Naive thymus-derived CD4-positive, alpha-beta T cell (primary cell): ENCODE measurements at regions not wholly inside any gene's neighbourhood (a gene's known extent, or its start where the extent isn't known, plus 50 kb on each side); places are given as distances from the start of the nearest gene placed in this dataset.

ENCODE experiments used
- ATAC-seq: fragments of 150-1000 bp; cut with Tn5 transposase; 2 replicates; pipeline ENCODE4 v1.10.0; 2021; ENCODE audit warnings: mild to moderate bottlenecking, moderate library complexity
- CTCF ChIA-PET: fragments of 350-600 bp; sonication (Branson Sonifier 250); formaldehyde crosslinking; loops from one replicate; lab custom pipeline; 2021; ENCODE audit warnings: antibody characterized with exemption; lab: Charles Lee
- POLR2A ChIA-PET: fragments of 350-600 bp; sonication (Branson Sonifier 250); formaldehyde crosslinking; loops from one replicate; lab custom pipeline; 2021; ENCODE audit warnings: antibody characterized with exemption, inconsistent platforms; lab: Charles Lee
- DNase-seq, 9 donors: peaks; one replicate each; pipeline versions ENCODE4 v3.0.0 to v3.0.0-alpha.2; 2020 to 2022; ENCODE audit warnings: mixed read lengths in 1 of 9
- H3K27ac ChIP-seq: one replicate; pipeline ENCODE4 v1.7.0; 2013; ENCODE audit warnings: mild to moderate bottlenecking, low read depth, low read length, moderate library complexity
- H3K27me3 ChIP-seq, 2 donors: one replicate each; pipeline ENCODE4 v1.7.0; 2013; ENCODE audit warnings: low read length in 2 of 2, mild to moderate bottlenecking in 2 of 2, moderate library complexity in 2 of 2; ENCODE audit not compliant: control insufficient read depth in 2 of 2, insufficient read depth in 2 of 2
- H3K36me3 ChIP-seq, 3 experiments: 1 replicate in 2 of 3; 2 replicates in 1 of 3; pipeline ENCODE4 v1.7.0; 2013; ENCODE audit warnings: low read length in 3 of 3, mild to moderate bottlenecking in 3 of 3, moderate library complexity in 1 of 3; ENCODE audit not compliant: insufficient read depth in 3 of 3, control insufficient read depth in 2 of 3
- H3K4me1 ChIP-seq, 2 donors: one replicate each; pipeline ENCODE4 v1.7.0; 2013; ENCODE audit warnings: low read length in 2 of 2, mild to moderate bottlenecking in 2 of 2, moderate library complexity in 1 of 2; ENCODE audit not compliant: control insufficient read depth in 2 of 2, insufficient read depth in 2 of 2
- H3K4me3 ChIP-seq: 2 replicates; pipeline ENCODE4 v1.7.0; 2013; ENCODE audit warnings: mild to moderate bottlenecking, low read length
- H3K9me3 ChIP-seq, 3 experiments: 1 replicate in 2 of 3; 2 replicates in 1 of 3; pipeline ENCODE4 v1.7.0; 2013; ENCODE audit warnings: low read length in 3 of 3; ENCODE audit not compliant: control insufficient read depth in 2 of 3
- H3K27ac Mint-ChIP-seq, 9 donors: one replicate each; pipeline ENCODE4 v1.8.0; 2020 to 2022; ENCODE audit warnings: mixed read lengths in 9 of 9, mild to moderate bottlenecking in 8 of 9, moderate library complexity in 5 of 9, inconsistent platforms in 2 of 9
- H3K27me3 Mint-ChIP-seq, 5 donors: one replicate each; pipeline ENCODE4 v1.8.0; 2021 to 2022; ENCODE audit warnings: mixed read lengths in 5 of 5, mild to moderate bottlenecking in 1 of 5
- H3K36me3 Mint-ChIP-seq, 5 donors: one replicate each; pipeline ENCODE4 v1.8.0; 2020 to 2022; ENCODE audit warnings: mixed read lengths in 5 of 5, mild to moderate bottlenecking in 3 of 5, inconsistent platforms in 1 of 5
- H3K4me1 Mint-ChIP-seq, 7 donors: one replicate each; pipeline ENCODE4 v1.8.0; 2020 to 2022; ENCODE audit warnings: mixed read lengths in 7 of 7, mild to moderate bottlenecking in 3 of 7, inconsistent platforms in 1 of 7
- H3K4me3 Mint-ChIP-seq, 10 donors: one replicate each; pipeline ENCODE4 v1.8.0; 2020 to 2022; ENCODE audit warnings: mild to moderate bottlenecking in 10 of 10, mixed read lengths in 10 of 10, moderate library complexity in 6 of 10, inconsistent platforms in 2 of 10
- H3K9me3 Mint-ChIP-seq, 11 donors: one replicate each; pipeline ENCODE4 v1.8.0; 2020 to 2022; ENCODE audit warnings: mixed read lengths in 11 of 11, mild to moderate bottlenecking in 4 of 11, inconsistent platforms in 1 of 11, moderate library complexity in 1 of 11
- intact Hi-C, 2 donors: fragments of 100-400 bp; cut with micrococcal nuclease; formaldehyde crosslinking; loops; one replicate each; pipeline ENCODE4 v1.15.1; 2023

- no peaks in the 10 kb centered on the region for H3K27me3 ChIP-seq
- no peaks in the 10 kb centered on the region for H3K4me1 ChIP-seq
- intact Hi-C loops: no loop called here
- DNase-seq (no peak), ATAC-seq (no peak)
- no peak overlapping the region for H3K4me3 ChIP-seq
- H3K27me3 Mint-ChIP-seq: peaks cover 0 to 21% (median 0%) of the 10 kb centered on the region in 5 donors
- H3K36me3 ChIP-seq: no peaks in the 10 kb centered on the region
- no peaks in the 10 kb centered on the region for H3K4me1 Mint-ChIP-seq
- no peak overlapping the region for H3K27ac Mint-ChIP-seq
- no peaks in the 10 kb centered on the region for H3K36me3 Mint-ChIP-seq
- H3K9me3 Mint-ChIP-seq: peaks cover 0 to 2% (median 0%) of the 10 kb centered on the region in 11 donors
- ChIA-PET POLR2A (no interaction called here), CTCF (no interaction called here)
- H3K27ac ChIP-seq: no peak overlapping the region
- no peak overlapping the region for H3K4me3 Mint-ChIP-seq
- no peaks in the 10 kb centered on the region for H3K9me3 ChIP-seq
Observed at GRCh38 chr2:146994246-146994645, 850.6 kb upstream of the ACVR2A start.

- ChIA-PET POLR2A (no interaction called here), CTCF (no interaction called here)
- Histone ChIP-seq H3K27me3 (no peaks in the 10 kb centered on the region), H3K27ac (no peak overlapping the region), H3K4me1 (no peaks in the 10 kb centered on the region), H3K36me3 (no peaks in the 10 kb centered on the region), H3K9me3 (no peaks in the 10 kb centered on the region), H3K4me3 (no peak overlapping the region)
- ATAC-seq (no peak), DNase-seq (no peak)
- Mint-ChIP-seq H3K36me3 (no peaks in the 10 kb centered on the region), H3K27me3 (peaks cover 0 to 25% (median 0%) of the 10 kb centered on the region in 5 donors), H3K4me1 (peaks cover 0 to 2% (median 0%) of the 10 kb centered on the region in 7 donors), H3K27ac (no peak overlapping the region), H3K9me3 (peaks cover 0 to 1% (median 0%) of the 10 kb centered on the region in 11 donors), H3K4me3 (no peak overlapping the region)
- intact Hi-C loops: no loop called here
Observed at GRCh38 chr2:146992466-146992865, 852.4 kb upstream of the ACVR2A start.

GRCh38 chr2:146992057-146992456 lies 852.8 kb upstream of the ACVR2A start:
- no peaks in the 10 kb centered on the region for H3K4me1 ChIP-seq
- Mint-ChIP-seq H3K4me3 (no peak overlapping the region), H3K9me3 (peaks cover 0 to 1% (median 0%) of the 10 kb centered on the region in 11 donors), H3K27me3 (peaks cover 0 to 28% (median 3%) of the 10 kb centered on the region in 5 donors), H3K4me1 (peaks cover 0 to 2% (median 0%) of the 10 kb centered on the region in 7 donors), H3K27ac (no peak overlapping the region), H3K36me3 (no peaks in the 10 kb centered on the region)
- CTCF ChIA-PET: no interaction called here
- DNase-seq: no peak
- H3K27ac ChIP-seq: no peak overlapping the region
- no peaks in the 10 kb centered on the region for H3K27me3 ChIP-seq
- no peaks in the 10 kb centered on the region for H3K36me3 ChIP-seq
- no peak overlapping the region for H3K4me3 ChIP-seq
- no peak for ATAC-seq
- POLR2A ChIA-PET: no interaction called here
- intact Hi-C loops: no loop called here
- no peaks in the 10 kb centered on the region for H3K9me3 ChIP-seq

GRCh38 chr2:146990311-146991054 lies 854.3 kb upstream of the ACVR2A start:
- ATAC-seq: no peak
- H3K27ac ChIP-seq: no peak overlapping the region
- H3K9me3 ChIP-seq: no peaks in the 10 kb centered on the region
- H3K4me3 ChIP-seq: no peak overlapping the region
- Mint-ChIP-seq H3K4me3 (no peak overlapping the region), H3K27me3 (peaks cover 3 to 35% (median 7%) of the 10 kb centered on the region in 5 donors), H3K9me3 (peaks cover 0 to 1% (median 0%) of the 10 kb centered on the region in 11 donors), H3K36me3 (no peaks in the 10 kb centered on the region), H3K27ac (no peak overlapping the region), H3K4me1 (peaks cover 0 to 2% (median 0%) of the 10 kb centered on the region in 7 donors)
- DNase-seq: no peak
- H3K27me3 ChIP-seq: no peaks in the 10 kb centered on the region
- CTCF ChIA-PET: no interaction called here
- H3K4me1 ChIP-seq: no peaks in the 10 kb centered on the region
- no peaks in the 10 kb centered on the region for H3K36me3 ChIP-seq
- POLR2A ChIA-PET: no interaction called here
- intact Hi-C loops: no loop called here

GRCh38 chr2:146989741-146990140 lies 855.1 kb upstream of the ACVR2A start:
- Mint-ChIP-seq H3K27me3 (peaks cover 3 to 35% (median 11%) of the 10 kb centered on the region in 5 donors), H3K4me3 (no peak overlapping the region), H3K36me3 (no peaks in the 10 kb centered on the region), H3K27ac (no peak overlapping the region), H3K9me3 (peaks cover 0 to 1% (median 0%) of the 10 kb centered on the region in 11 donors), H3K4me1 (peaks cover 0 to 2% (median 0%) of the 10 kb centered on the region in 7 donors)
- ChIA-PET POLR2A (no interaction called here), CTCF (no interaction called here)
- DNase-seq (no peak), ATAC-seq (no peak)
- no peaks in the 10 kb centered on the region for H3K36me3 ChIP-seq
- H3K27ac ChIP-seq: no peak overlapping the region
- H3K4me1 ChIP-seq: no peaks in the 10 kb centered on the region
- intact Hi-C loops: no loop called here
- no peaks in the 10 kb centered on the region for H3K9me3 ChIP-seq
- H3K4me3 ChIP-seq: no peak overlapping the region
- H3K27me3 ChIP-seq: no peaks in the 10 kb centered on the region

- no peaks in the 10 kb centered on the region for H3K36me3 Mint-ChIP-seq
- peaks cover 0 to 1% (median 0%) of the 10 kb centered on the region in 11 donors for H3K9me3 Mint-ChIP-seq
- Histone ChIP-seq H3K27ac (no peak overlapping the region), H3K36me3 (no peaks in the 10 kb centered on the region), H3K27me3 (no peaks in the 10 kb centered on the region), H3K4me1 (no peaks in the 10 kb centered on the region), H3K4me3 (no peak overlapping the region), H3K9me3 (no peaks in the 10 kb centered on the region)
- H3K4me3 Mint-ChIP-seq: no peak overlapping the region
- intact Hi-C loops: no loop called here
- no peak for ATAC-seq
- peaks cover 3 to 30% (median 11%) of the 10 kb centered on the region in 5 donors for H3K27me3 Mint-ChIP-seq
- no peak for DNase-seq
- no peak overlapping the region for H3K27ac Mint-ChIP-seq
- peaks cover 0 to 2% (median 0%) of the 10 kb centered on the region in 7 donors for H3K4me1 Mint-ChIP-seq
- ChIA-PET POLR2A (no interaction called here), CTCF (no interaction called here)
Observed at GRCh38 chr2:146987996-146988395, 856.8 kb upstream of the ACVR2A start.

GRCh38 chr2:146986161-146986560 lies 858.7 kb upstream of the ACVR2A start:
- DNase-seq: no peak
- no peaks in the 10 kb centered on the region for H3K36me3 Mint-ChIP-seq
- H3K27ac Mint-ChIP-seq: no peak overlapping the region

More at GRCh38 chr2:146986161-146986560, 858.7 kb upstream of the ACVR2A start:
- Mint-ChIP-seq H3K27me3 (peaks cover 3 to 30% (median 11%) of the 10 kb centered on the region in 5 donors), H3K4me3 (no peak overlapping the region), H3K4me1 (peaks cover 0 to 2% (median 0%) of the 10 kb centered on the region in 7 donors), H3K9me3 (no peaks in the 10 kb centered on the region)
- intact Hi-C loops: no loop called here
- ChIA-PET CTCF (no interaction called here), POLR2A (no interaction called here)
- Histone ChIP-seq H3K36me3 (no peaks in the 10 kb centered on the region), H3K4me3 (no peak overlapping the region), H3K4me1 (no peaks in the 10 kb centered on the region), H3K27me3 (no peaks in the 10 kb centered on the region), H3K27ac (no peak overlapping the region), H3K9me3 (no peaks in the 10 kb centered on the region)
- ATAC-seq: no peak
